Activated T-cell treated with anti-CD3 and anti-CD28 coated beads for 48 hours (primary cell): ENCODE measurements at regions not wholly inside any gene's neighbourhood (a gene's known extent, or its start where the extent isn't known, plus 50 kb on each side); places are given as distances from the start of the nearest gene placed in this dataset.
A peak's percentile ranks its signal among the peaks of the same experiment; 100 is the strongest.

Experiments
- DNase-seq: peaks from one replicate; pipeline ENCODE4 v3.0.0-alpha.2; 2020; ENCODE audit warnings: low read depth

DNA sequence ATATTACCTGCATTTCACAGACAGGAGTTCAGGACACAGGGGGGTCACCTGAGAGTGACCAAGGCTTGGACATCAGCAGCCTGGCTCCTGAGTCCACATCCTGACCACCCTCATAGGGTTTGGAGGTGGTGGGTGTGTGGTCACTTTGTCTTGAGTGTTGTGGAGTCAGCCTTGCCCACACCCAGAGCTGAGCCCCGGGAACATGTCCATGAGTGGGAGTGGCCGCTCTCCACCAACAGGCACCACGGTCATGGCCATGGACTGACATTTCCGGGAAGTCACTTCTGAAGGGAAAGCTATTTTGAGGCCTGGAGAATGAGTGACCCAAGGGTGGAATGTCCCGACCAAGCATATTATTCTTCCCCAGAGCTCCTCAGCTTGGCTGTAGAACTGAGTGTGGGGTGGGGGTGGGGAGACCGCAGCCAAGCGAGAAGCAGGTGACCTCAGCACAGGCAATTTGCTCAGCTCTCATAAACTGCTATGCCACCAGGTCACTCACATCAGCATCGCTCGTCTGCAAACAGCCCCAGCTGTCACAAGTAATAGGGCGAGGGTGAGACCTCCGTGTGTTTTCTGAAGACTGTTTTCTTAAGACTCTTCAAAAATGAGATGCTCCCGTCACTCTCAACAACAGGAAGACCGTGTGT lies 348.6 kb upstream of the CDH4 start:
- DNase-seq: no peak

- DNase-seq: no peak
Observed at GRCh38 chr20:60904730-60905129, 347.3 kb upstream of the CDH4 start.

- no peak for DNase-seq
Observed at GRCh38 chr20:60905919-60906318, 346.1 kb upstream of the CDH4 start.

GRCh38 chr20:60906555-60906954 lies 345.5 kb upstream of the CDH4 start:
- DNase-seq: no peak

GRCh38 chr20:60913298-60913697 lies 338.8 kb upstream of the CDH4 start:
- no peak for DNase-seq

DNA sequence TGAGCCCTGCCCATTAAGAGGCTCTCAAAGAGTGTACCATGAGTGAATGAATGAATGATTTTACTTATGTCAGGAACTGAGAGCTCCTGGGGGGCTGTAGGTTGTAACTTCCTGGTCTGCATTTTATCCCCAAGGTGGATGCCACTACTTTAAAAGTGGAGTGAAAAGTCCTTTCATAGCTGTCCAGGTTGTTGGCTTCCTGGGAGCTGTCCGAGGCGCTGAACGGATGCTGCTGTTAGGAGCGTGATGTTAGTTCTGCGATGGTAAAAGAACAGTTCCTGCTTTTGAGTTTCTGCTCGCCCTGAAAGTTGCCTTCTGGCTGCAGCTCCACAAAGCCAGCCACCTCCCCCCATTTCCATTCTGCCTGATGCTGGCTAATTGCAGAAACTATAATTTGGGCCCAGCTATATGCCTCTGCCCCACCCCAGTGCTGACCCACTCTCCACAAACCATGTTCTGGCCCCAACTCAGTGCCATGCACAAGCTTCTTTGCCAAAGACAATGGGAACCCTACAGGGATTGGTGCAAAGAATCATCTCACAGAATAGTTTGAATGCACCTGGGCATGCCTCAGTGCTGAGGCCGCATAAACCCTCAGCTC lies 330.9 kb upstream of the CDH4 start:
- DNase-seq: peak; percentile 5

DNA sequence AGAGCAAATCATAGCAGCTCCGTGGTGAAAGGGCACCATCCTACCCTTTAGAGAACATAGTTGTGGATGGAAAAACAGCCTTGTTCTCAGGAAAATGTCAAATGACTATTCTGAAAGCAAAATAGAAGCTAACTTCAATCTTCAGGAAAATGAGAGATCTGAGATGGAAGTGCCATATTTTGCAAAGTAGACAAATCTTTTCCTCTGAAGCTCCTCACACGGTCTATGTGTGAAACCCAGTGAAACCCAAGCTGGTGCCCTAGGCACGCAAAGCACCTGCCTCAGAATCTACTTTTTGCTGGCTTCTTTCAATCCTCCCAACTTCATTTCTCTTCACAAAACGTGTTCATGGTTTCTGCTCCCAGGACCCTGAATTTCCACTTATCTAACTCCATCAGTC lies 325.2 kb upstream of the CDH4 start:
- DNase-seq: no peak

DNA sequence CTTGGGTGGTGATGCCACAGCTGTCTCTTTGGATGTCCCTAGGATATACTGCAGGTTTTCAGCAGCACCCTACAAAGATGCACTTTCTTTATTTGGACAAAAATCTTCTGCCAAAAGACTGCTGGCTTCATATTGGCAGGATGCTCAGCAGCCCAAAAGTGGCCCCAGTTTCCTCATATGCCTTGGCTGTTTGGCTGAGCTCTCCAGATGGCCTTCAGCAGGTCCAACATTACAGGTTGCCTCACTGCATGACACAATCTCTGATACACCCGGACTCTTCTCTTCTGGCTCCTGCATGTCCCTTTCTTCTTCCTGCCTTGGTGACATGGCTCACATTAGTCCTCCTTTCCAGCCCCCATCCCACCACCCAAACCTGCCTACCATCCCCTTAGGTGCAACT lies 323.7 kb upstream of the CDH4 start:
- DNase-seq: no peak

DNA sequence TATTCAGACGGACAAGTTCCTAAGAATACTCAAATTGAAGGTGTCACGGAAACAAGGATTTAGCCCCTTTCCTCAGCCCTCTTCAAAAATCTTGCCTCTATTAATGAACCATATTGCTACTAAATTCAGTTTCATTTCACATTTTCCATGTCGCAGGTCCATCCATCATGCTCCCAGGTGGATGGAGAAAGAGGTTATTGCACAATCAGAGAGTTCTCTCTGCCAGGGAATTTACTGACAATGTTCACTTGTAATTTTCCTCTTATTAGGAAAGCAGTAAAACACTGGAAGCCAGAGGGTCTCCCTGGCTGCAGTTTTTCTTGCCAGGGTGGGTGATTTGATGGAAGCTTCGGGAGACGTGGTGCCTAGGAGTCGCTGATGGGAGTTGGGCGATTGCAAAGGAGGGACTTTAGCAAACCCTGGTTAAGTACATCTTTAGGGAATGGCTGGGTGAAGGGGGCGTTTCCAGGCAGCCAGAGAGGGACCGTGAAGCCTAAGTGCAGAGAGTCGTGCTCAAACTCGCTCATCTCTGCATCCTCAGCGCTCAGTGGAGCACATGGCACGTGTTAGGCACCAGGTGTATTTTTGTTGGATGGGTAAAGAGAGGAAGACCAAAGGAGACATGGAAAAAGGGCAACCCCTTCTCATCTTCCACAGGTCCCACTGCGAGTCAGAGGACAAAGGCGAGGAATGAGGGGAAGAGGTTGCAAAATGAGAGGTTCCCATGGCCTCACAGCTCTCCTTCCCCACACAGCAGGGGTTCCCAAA lies 321.9 kb upstream of the CDH4 start:
- no peak for DNase-seq

DNA sequence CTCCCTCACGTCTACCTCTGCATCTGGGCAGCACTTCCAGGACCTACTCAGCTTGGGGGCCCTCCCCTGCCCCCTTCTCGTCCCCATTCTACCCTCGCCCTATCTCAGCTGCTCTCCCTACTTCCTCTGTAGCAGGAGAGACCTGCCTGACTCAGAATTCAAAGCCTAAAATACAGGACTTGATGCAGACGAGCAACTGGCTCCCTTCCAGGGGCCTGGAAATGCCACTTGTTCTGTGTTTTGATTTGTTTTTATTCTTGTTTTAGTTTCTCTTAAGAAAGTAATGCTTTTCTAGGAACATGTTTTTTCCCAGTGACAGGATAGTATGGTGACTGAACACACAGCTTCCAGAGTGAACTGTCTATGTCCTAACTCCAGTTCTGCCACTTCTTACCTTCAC lies 320.4 kb upstream of the CDH4 start:
- no peak for DNase-seq

DNA sequence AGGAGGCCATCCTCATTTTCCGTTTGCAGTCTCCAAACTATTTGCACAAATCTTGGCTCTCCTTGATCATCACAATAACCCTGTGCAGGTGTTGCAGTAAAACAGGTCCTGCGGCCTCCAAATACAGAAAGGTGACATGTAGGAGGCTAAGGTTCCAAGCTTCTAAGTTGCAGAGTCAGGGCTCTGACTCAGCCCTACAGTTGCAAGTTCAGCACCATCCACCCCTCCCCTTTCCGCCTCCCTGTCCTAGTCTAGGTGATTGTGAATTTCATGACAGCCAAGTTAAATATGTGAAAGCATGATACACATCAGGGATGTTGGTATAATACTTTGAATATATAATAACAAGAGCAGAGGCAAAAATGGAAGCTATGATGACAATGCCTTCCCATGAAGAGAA lies 317.3 kb upstream of the CDH4 start:
- no peak for DNase-seq

DNA sequence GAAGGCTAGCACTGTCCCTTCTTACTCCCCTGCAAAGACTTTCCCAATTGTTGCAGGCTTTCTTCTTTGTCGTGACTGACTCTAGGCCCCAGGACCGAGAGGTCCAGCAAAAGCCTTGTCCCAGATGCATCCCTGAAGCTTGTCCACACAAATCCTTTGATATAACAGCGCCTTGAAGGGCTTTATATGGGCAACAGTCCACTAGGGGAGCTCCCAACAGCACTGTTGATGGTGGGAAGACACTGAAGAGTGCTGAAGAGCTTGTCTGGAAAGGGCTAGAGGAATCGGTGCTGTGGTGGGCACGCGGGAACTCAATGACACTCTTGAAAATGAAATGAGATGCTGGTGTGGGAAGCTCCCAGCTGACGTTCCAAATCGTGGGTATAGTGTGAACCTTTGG lies 316.1 kb upstream of the CDH4 start:
- no peak for DNase-seq

DNA sequence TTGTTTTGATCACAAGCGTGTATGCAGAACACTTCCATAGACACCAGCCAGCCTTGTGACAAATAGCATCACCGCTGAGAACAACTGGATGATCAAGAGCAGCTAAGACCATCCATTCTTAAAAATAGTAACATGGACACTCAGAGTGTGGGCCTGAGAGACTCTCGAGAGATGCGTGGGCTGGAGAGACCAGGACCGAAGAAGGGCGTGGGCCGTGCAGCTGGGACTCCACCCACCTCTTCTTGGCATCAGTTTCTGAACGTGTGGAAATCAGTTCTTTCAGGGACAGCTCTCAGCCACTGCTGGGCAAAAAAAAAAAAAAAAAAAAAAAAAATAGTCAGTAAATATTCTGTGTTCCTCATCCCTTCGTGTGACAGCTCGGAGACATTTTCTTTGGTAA lies 314.5 kb upstream of the CDH4 start:
- DNase-seq: no peak

DNA sequence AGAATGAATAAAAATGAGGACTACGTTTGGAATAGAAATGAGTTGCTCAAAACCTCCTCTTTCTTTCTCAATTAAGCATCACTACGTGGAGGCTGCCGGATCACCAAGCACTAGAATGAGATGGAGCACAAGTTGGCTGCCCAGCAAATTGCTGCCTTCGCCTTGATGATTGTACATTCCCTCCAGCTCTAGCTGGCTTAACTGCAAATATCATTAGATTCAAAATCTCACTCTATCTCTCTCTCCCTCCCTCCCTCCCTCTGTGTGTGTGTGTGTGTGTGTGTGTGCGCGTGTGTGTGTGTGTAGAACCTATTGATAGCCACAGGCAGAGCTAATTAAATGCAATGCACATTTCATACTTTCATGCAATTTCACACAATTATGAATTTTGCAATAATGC lies 310.7 kb upstream of the CDH4 start:
- DNase-seq: no peak

DNA sequence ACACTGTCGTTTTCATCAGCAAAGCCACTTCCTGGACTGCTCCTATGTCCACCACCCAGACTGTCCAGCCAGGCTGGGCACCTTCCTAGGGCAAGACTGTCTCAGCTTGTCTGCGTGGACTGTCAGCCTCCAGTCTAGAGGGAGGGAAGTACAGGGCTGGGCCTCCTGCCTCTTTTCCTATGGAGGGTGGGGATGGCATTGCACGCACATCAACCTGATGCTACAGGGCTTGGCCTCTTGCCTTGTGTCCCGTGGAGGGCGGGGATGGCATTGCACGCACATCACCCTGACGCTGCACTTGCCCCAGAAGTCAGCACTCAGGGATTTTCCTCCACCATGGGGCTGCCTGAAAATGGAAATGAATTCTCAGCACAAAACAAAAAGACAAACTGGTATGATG lies 304.2 kb upstream of the CDH4 start:
- DNase-seq: no peak

DNA sequence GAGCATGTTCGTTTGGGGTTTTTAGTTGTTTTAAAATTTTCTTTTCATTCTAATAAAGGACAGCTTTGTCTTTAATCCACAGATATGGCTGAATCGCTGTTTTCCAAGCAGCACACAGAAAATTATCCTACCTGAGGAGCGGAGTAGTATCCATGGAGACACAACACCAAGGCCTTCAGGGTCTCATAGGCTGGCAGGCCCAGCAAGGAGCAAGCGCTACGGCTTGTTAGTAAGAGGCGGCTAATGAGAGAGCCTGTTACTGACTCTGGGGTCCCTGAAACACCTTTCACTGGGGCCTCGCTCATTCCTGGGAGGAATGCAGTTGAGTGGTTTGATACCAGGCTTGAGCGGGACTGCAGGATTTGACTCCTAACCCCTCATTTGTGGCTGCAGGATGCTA lies 303.8 kb upstream of the CDH4 start:
- DNase-seq: no peak

DNA sequence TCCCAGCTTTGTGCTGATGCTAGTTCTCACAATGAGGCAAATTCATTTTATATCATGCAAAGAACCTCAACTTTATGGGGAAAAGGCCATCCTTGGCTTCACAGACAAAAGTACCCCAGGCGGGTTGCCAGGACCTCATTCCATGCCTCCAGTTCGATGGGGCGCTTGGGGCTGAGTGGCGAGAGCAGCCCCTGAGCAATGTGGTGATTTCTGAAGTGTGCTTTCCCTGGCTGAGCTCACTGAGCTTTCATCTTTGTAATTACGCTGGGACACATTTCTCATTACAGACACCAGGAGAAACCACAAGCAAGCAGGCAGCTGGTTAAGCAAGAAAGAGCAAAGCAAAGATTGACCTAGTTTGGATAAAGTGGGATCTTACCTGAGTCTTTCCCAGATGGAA lies 301.5 kb upstream of the CDH4 start:
- DNase-seq: no peak

- no peak for DNase-seq
Observed at GRCh38 chr20:60950974-60951373, 301.1 kb upstream of the CDH4 start.

DNA sequence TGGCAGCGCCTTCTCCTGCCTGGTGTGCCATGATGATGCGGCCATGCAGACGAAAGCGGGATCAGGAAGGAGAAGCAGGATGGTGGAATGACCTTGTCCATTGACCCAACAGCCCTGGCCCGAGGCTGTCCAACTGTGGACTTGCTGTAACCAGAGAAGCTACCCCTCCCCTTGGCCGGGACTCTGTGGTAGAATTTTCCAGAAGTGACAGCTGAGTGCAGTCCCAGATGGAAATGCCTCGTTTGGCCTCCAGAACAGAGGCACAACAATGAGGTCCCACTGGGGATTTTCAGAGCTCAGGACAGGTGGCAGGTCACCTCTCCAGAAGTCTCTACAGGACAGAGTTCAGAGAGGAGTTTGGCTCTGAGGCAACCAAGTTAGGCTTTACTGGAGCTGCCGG lies 299.2 kb upstream of the CDH4 start:
- DNase-seq: no peak

GRCh38 chr20:60953321-60953720 lies 298.7 kb upstream of the CDH4 start:
- DNase-seq: no peak

DNA sequence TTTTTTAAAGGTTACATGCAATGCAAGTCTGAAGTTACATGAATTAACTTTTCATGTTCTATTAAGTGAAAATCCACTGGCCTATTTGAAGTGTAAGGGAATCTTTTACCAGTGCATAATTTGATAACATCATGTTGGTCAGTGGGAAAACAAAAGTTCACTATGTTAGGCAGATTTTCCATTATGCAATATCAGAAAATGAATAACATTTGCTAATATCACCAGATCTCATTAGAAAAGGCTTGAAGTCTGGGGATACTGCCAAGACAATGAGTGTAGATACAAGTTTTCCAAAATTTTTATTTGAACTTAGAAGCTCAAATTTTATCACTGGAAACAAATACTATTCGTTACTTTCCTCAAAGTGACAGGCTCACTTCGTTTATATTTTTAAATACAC lies 296.4 kb upstream of the CDH4 start:
- DNase-seq: no peak

DNA sequence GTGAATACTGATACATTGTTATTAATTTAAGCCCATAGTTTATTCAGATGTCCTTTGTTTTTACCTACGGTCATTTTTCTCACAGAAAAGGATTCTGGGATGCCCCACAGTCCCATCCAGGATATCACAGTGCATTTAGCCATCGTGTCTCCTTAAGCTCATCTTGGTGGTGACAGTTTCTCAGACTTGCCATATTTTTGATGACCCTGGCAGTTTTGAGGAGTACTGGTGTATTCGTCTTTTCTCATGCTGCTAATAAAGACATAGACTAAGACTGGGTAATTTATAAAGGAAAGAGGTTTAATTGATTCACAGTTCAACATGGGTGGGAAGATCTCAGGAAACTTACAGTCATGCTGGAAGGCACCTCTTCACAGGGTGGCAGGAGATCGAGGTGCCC lies 295.9 kb upstream of the CDH4 start:
- DNase-seq: no peak

- DNase-seq: no peak
Observed at GRCh38 chr20:60957621-60958020, 294.4 kb upstream of the CDH4 start.

DNA sequence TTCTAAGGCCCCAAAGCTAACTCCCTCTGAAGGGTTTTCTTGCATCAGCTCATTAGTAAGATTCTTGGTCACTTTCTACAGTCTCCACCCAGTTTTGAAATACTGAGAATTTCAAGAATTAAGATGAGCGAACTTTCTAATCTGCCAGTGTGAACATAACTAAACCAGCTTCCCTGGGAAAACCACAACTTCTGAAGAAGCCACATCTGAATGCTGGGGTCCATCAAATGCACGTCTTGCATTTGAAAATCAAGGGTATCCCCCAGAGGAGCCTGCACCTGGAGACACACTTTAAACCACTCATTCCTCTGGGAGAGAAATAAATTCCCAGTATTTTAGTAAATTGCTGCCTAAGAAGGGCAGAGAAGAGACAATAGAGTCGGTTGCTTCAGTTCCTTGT lies 292.1 kb upstream of the CDH4 start:
- DNase-seq: no peak
